Stimulated activated CD8-positive, alpha-beta memory T cell treated with anti-CD3 and anti-CD28 coated beads, Interleukin-12 subunit alpha, Interleukin-12 subunit beta, amount 100 ng/mL, for 24 hours (primary cell): ENCODE measurements at regions not wholly inside any gene's neighbourhood (a gene's known extent, or its start where the extent isn't known, plus 50 kb on each side); places are given as distances from the start of the nearest gene placed in this dataset.

Experiments
- DNase-seq: peaks from one replicate; pipeline ENCODE4 v3.0.0-alpha.2; 2020; ENCODE audit errors: extremely low read depth

DNA sequence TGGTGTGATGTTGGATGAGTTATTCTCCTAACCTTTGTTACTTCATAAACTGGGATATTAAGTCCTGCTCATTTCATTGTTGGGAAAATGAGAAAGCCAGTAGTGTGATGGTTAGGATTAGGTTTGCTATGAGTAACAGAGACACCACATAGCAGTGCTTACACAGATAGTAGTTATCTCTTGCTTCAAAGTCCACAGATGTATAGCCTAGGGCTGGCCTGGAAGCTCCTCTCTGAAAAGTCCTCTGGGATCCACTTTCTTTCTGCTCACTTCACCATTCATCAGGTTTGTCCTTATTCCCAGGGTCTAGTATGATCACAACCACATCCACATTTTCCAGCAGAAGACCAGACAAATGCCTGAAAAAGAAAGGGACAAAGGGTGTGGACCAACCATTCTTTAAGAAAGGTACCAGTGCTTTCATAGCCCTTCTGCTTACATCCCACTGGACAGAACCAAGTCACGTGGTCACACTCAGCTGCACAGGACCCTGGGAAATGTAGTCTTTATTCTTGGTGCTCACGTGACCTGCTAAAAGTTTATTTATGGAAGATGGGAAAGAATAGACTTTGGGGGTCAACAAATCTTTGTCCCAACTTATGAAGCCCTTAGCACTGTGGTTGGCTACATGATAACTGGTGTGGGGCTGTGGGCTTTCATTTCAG, 108.9 kb downstream of the INSIG2 start:
- no peak for DNase-seq

- DNase-seq = no peak
Observed at GRCh38 chr2:118190474-118190873, 102.2 kb downstream of the INSIG2 start.

- no peak for DNase-seq
Observed at GRCh38 chr2:118186858-118187254, 98.6 kb downstream of the INSIG2 start.

DNA sequence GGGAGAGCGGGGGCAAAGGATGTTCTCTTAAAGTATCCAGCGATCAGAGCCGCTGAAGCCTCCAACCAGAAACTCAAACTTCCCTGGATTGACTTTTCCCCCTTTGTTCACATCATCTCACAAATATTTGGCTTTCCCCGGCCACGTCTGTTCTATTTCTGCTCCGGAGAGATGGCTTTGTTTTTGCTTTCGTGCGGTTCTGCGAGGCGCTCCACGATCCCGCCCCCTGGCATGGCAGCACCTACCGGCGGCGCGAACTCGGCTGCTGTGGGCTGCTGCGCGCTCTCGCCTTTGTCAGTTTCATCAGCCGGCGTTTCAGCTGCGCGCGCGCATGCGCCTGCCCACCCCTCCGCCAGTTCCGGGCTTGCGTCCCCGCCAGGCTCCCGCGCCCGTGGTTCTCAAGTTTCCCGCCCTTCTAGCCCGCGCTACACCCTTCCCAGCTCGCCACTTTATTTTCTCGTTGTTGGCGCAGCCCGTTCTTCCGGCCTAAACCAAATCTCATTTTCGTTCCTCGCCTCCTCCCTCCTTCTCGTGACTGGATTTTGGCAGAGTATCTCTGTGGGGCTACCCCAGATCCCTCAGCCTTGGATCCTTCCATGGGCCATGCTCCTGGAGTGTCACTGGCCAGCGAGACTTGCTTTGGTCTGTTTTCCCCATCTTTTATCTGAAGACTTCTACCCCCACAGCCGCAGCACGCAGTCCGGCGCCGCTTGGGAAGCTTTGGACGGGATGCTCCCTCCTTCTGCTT, 98.0 kb downstream of the INSIG2 start:
- DNase-seq = peak; percentile 74

GRCh38 chr2:118185210-118186109, 97.2 kb downstream of the INSIG2 start:
- no peak for DNase-seq

- DNase-seq = no peak
Observed at GRCh38 chr2:118183381-118183780, 95.1 kb downstream of the INSIG2 start.

- DNase-seq = no peak
Observed at GRCh38 chr2:118179445-118179844, 91.2 kb downstream of the INSIG2 start.

DNA sequence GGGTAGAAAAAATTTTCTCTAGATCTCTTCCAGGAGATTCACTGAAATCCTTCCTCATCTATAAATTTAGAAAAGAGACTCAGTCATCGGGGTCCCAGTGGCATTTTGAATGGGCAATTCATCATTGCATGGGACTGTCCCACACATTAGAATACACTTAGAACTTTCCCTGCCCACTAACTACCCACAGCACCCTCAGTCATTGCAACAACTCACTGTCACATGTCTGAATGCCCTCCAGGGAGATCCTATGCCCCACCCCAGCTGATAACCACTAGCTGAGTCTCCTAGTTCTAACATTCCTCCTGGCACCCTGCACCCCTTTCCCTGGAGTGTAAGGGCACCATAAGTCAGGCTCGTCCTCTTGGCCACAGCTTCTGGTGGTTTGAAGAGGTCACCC, 89.6 kb downstream of the INSIG2 start:
- DNase-seq = no peak

DNA sequence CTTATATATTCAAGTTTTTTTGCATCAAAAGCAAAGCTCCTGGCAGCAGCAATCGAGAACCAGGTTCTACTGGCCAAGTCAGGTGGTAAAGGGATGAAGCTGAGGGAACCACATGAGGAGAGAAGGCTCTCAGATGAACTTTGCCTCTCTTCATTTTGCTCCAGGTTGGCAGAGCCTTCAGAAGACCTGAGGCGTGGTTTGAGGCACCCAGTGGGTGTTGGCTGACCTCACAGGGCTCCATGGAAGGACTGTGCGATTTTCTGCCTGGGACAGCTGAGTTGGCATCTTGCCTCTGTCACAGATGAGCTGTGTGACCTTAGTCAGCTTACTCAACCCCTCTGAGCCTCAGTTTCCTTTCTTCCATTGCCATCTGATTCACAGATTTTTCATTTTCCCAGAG, 89.0 kb downstream of the INSIG2 start:
- DNase-seq = no peak

DNA sequence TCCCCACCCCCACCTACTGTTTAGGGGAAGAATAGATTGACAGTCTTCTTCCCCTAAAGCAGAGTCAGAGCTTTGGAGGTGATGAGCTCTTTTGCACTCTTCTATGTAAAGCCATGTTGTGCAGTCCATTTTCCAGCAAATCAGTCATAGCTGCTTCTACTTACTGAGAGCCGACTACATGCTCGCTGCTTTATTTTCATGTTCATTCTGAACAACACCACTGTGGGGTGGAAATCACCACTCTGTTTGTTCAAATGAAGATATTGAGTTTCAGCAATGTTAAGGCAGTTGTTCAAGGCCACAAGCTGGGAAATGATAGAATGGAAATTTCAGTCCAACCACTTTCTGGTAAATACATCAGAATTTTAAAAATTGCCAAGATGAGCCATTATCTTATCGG, 88.3 kb downstream of the INSIG2 start:
- DNase-seq = no peak

DNA sequence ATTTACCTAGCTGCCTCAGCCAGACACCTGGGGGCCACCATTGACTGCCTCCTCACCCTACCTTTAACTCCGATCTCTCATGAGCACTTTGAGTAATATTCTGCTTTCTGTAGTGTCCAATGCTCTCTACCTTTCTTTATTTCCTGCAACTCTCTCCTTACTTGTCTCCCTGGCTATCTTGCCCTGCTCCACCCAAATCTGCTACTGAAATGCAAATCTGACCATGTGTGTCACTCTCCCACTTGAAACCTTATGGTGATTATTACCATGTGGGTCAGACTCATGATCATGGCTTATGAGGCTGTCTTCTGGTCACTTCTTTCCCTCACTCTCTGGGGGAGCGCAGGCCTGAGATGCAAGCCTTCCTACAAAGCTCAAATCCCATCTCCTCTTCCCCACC, 83.3 kb downstream of the INSIG2 start:
- no peak for DNase-seq

DNA sequence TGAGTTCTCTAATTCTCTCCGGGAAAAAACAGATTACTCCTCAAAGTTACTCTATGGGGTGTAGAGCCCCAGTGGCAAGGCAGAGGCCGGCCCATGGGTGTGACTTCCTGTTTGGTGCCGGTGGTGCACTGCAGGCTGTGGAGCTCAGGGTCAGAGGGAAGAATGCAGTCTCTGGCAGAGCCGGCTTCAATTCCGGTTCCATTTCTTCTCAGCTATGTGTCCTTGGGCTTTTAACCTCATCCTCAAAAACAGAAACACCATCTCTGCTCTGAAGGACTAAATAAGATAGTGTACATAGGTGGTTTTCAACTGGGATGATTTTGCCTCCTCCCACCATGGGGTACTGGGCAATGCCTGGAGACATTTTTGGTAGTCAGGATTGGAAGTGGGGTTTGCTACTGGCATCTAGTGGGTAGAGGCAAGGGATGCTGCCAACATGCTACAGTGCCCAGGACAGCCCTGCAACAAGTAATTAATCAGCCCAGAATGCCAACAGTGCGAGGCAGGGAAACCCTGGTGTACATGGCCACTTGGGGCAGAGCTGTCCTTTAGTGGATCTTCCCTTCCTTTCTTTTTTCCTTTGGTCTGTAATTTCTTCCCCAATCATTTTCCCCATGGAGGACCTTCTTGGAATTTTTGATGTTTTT, 81.2 kb downstream of the INSIG2 start:
- no peak for DNase-seq

DNA sequence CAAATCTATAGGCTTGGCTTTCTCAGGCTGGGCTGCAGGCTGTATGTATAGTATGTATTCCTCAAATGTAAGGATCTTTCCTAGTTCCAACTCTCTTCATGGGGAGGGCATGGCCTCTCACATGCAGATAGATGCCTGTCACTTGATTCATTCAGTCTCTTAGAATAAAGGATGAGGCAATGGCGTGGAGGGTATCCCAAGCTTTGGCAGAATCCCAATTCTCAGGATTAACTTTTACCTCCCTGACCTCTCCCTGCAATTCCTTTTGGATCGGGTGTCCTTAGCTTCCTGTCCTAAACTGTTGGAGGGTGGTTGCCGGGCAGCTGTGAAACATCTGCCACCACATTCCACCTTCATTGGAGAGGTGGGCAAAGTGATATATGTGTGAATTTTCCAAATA, 80.3 kb downstream of the INSIG2 start:
- no peak for DNase-seq

DNA sequence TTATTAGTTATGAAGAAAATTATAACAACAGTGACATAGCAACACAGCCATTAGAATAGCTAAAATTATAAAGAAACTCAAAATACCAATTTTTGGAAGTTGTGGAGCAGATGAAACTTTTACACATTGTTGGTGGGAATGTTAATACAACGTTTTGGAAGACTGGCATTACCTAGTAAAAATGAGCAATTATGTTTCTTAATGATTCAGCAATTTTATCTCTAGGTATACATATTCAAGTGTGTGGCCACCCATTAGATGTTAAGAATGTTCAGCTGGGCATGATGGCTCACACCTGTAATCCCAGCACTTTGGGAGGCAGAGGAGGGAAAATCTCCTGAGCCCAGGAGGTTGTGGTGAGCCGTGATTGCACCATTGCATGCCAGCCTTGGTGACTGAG, 78.8 kb downstream of the INSIG2 start:
- no peak for DNase-seq

GRCh38 chr2:118166242-118166641, 78.0 kb downstream of the INSIG2 start:
- DNase-seq = no peak

- DNase-seq = no peak
Observed at GRCh38 chr2:118165595-118165994, 77.3 kb downstream of the INSIG2 start.
